A673 (cell line): ENCODE measurements at regions not wholly inside any gene's neighbourhood (a gene's known extent, or its start where the extent isn't known, plus 50 kb on each side); places are given as distances from the start of the nearest gene placed in this dataset.
A peak's percentile ranks its signal among the peaks of the same experiment; 100 is the strongest.

Experiments used
- BruUV-seq: library from RNA; stranded (reverse); fragments of 400-500 nt; replicated peaks from 2 replicates; lab custom pipeline; 2021; lab: Mats Ljungman, UMichigan
- CTCF ChIA-PET: fragments of 300-600 bp; sonication (Branson Sonifier 250); formaldehyde crosslinking; loops from one replicate; lab custom pipeline; 2022; ENCODE audit warnings: antibody characterized with exemption; lab: Charles Lee
- POLR2A ChIA-PET: fragments of 300-600 bp; sonication (Branson Sonifier 250); formaldehyde crosslinking; loops from one replicate; lab custom pipeline; 2022; ENCODE audit warnings: antibody characterized with exemption; ENCODE audit not compliant: low non-redundant PET; lab: Charles Lee
- DNase-seq: peaks from one replicate; pipeline ENCODE4 v3.0.0-alpha.2; 2015; ENCODE audit warnings: low spot score
- H3K27ac ChIP-seq: fragments of 200-600 bp; sonication (generic); 2 replicates; pipeline ENCODE4 v1.5.1; 2016; ENCODE audit warnings: mixed run types, low read depth, mild to moderate bottlenecking, mixed read lengths, antibody characterized with exemption, low read length; ENCODE audit not compliant: poor library complexity, severe bottlenecking
- H3K27me3 ChIP-seq: fragments of 200-600 bp; sonication (generic); replicated peaks from 2 replicates; pipeline ENCODE4 v1.6.1; 2017; ENCODE audit warnings: mixed run types, low read depth, mild to moderate bottlenecking, mixed read lengths, antibody characterized with exemption, low read length; ENCODE audit not compliant: insufficient read depth, poor library complexity
- H3K36me3 ChIP-seq: fragments of 200-600 bp; sonication (generic); 2 replicates; pipeline ENCODE4 v1.6.1; 2016; ENCODE audit warnings: mixed run types, mild to moderate bottlenecking, mixed read lengths, antibody characterized with exemption, low read length; ENCODE audit not compliant: insufficient read depth, poor library complexity, severe bottlenecking
- H3K4me1 ChIP-seq: fragments of 200-600 bp; sonication (generic); 2 replicates; pipeline ENCODE4 v1.6.1; 2017; ENCODE audit warnings: mixed run types, mild to moderate bottlenecking, mixed read lengths, antibody characterized with exemption, low read length; ENCODE audit not compliant: insufficient read depth, poor library complexity, severe bottlenecking
- H3K4me3 ChIP-seq: fragments of 200-600 bp; sonication (generic); 2 replicates; pipeline ENCODE4 v1.5.1; 2016; ENCODE audit warnings: low read depth, mixed run types, mild to moderate bottlenecking, mixed read lengths, low read length; ENCODE audit not compliant: poor library complexity, severe bottlenecking
- H3K9me3 ChIP-seq: fragments of 200-600 bp; sonication (generic); 2 replicates; pipeline ENCODE4 v1.6.1; 2016; ENCODE audit warnings: mixed run types, low read depth, mild to moderate bottlenecking, mixed read lengths, antibody characterized with exemption, low read length; ENCODE audit not compliant: poor library complexity, severe bottlenecking
- EZH2 ChIP-seq: fragments of 200-600 bp; sonication (generic); IDR thresholded peaks from 2 replicates; pipeline ENCODE4 v1.6.1; 2017; ENCODE audit warnings: borderline replicate concordance, low read depth, mild to moderate bottlenecking, mixed read lengths, antibody characterized with exemption, low read length; ENCODE audit not compliant: poor library complexity, severe bottlenecking
- intact Hi-C: fragments of 100-400 bp; cut with micrococcal nuclease; formaldehyde crosslinking; loops from one replicate; pipeline ENCODE4 v1.10.0; 2022; ENCODE audit not compliant: unreplicated experiment
- TF ChIP-seq, protein P1 (sequence below): fragments of 300-800, 200-600 bp; sonication (generic); conservative IDR thresholded peaks from 2 replicates; pipeline ENCODE4 v1.5.1; 2017; ENCODE audit warnings: low read depth, mild to moderate bottlenecking, antibody characterized with exemption, low read length, moderate library complexity, mixed read lengths

- Histone ChIP-seq H3K4me3 (no peak overlapping the region), H3K36me3 (no peaks in the 10 kb centered on the region), H3K27ac (no peak overlapping the region), H3K9me3 (no peaks in the 10 kb centered on the region), H3K4me1 (peaks cover 39% of the 10 kb centered on the region), H3K27me3 (no peaks in the 10 kb centered on the region)
- no peak for TF ChIP-seq EZH2
- TF ChIP-seq, protein P1, sequence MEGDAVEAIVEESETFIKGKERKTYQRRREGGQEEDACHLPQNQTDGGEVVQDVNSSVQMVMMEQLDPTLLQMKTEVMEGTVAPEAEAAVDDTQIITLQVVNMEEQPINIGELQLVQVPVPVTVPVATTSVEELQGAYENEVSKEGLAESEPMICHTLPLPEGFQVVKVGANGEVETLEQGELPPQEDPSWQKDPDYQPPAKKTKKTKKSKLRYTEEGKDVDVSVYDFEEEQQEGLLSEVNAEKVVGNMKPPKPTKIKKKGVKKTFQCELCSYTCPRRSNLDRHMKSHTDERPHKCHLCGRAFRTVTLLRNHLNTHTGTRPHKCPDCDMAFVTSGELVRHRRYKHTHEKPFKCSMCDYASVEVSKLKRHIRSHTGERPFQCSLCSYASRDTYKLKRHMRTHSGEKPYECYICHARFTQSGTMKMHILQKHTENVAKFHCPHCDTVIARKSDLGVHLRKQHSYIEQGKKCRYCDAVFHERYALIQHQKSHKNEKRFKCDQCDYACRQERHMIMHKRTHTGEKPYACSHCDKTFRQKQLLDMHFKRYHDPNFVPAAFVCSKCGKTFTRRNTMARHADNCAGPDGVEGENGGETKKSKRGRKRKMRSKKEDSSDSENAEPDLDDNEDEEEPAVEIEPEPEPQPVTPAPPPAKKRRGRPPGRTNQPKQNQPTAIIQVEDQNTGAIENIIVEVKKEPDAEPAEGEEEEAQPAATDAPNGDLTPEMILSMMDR: no peak
- DNase-seq: no peak
- intact Hi-C loops: no loop called here
- CTCF ChIA-PET: no interaction called here
- POLR2A ChIA-PET: no interaction called here
- BruUV-seq: no TSS peak
Measured at GRCh38 chr5:167944121-167944852, 347.2 kb upstream of the WWC1 start.

DNA sequence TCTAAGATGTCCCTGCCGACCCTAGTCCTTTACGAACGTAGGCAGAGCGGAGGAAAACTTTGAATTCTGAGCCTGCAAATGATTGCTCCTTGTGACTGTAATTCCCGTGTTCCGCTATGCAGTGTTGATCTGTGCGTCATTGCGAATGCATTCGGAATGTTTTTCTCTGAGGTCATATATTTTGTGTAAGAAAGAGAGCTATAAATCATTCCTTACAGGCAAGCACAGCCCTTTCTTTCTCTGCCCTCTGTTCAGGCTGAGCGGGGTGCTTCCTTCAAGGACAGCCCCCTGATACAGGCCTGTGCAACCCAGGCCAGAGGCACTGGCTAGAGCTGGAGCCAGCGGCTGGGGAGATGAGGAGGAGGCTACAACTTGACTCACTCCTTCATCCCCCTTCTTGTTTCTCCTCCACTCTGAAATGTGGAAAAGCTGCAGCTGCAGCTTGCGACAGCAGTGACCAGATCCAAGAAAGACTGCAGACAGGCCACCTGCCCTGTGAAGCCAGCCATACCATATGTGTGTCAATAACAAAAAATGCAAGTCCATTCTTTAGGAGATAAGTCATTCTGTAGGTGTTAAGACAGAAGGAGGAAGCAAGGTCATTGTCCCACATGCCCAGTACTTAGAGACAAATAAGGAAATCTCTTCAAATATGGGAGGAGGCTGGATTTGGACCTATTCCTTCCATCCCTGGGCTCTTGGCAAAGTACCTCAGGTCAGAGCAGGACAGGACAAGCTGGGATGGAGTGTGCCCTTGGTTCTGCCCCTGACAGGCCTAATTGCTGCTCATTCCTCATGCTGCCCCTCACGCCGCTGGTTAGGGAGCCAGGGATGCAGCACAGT, 345.7 kb upstream of the WWC1 start:
- Histone ChIP-seq H3K27ac (peak overlapping the region; percentile 37), H3K9me3 (no peaks in the 10 kb centered on the region), H3K27me3 (no peaks in the 10 kb centered on the region), H3K4me3 (no peak overlapping the region), H3K36me3 (no peaks in the 10 kb centered on the region), H3K4me1 (peaks cover 44% of the 10 kb centered on the region)
- intact Hi-C loops: no loop called here
- TF ChIP-seq, protein P1: no peak
- no peak for TF ChIP-seq EZH2
- ChIA-PET CTCF (no interaction called here), POLR2A (no interaction called here)
- DNase-seq: peak; percentile 24
- no TSS peak for BruUV-seq

- no peak for DNase-seq
- Histone ChIP-seq H3K27ac (no peak overlapping the region), H3K4me1 (peaks cover 50% of the 10 kb centered on the region), H3K27me3 (no peaks in the 10 kb centered on the region), H3K9me3 (no peaks in the 10 kb centered on the region), H3K4me3 (no peak overlapping the region), H3K36me3 (no peaks in the 10 kb centered on the region)
- TF ChIP-seq, protein P1: no peak
- no peak for TF ChIP-seq EZH2
- CTCF ChIA-PET: no interaction called here
- POLR2A ChIA-PET: no interaction called here
- intact Hi-C loops: no loop called here
- BruUV-seq: no TSS peak
Measured at GRCh38 chr5:167947306-167947705, 344.1 kb upstream of the WWC1 start.
